Fibroblast of lung (primary cell): ENCODE measurements at regions not wholly inside any gene's neighbourhood (a gene's known extent, or its start where the extent isn't known, plus 50 kb on each side); places are given as distances from the start of the nearest gene placed in this dataset.

Source experiments
- EZH2 ChIP-seq: IDR thresholded peaks from 2 replicates; pipeline ENCODE4 v1.5.1; 2012; ENCODE audit warnings: low read length, control low read depth, mild to moderate bottlenecking; ENCODE audit errors: missing control alignments
- TF ChIP-seq, protein P1 (sequence below), 2 donors: IDR thresholded peaks in 1 of 2; conservative IDR thresholded peaks in 1 of 2; 1 replicate in 1 of 2; 2 replicates in 1 of 2; pipeline ENCODE4 v1.5.1; 2011 to 2012; ENCODE audit warnings: low read length in 2 of 2, control low read depth in 1 of 2, inconsistent platforms in 1 of 2, low read depth in 1 of 2, mild to moderate bottlenecking in 1 of 2

DNA sequence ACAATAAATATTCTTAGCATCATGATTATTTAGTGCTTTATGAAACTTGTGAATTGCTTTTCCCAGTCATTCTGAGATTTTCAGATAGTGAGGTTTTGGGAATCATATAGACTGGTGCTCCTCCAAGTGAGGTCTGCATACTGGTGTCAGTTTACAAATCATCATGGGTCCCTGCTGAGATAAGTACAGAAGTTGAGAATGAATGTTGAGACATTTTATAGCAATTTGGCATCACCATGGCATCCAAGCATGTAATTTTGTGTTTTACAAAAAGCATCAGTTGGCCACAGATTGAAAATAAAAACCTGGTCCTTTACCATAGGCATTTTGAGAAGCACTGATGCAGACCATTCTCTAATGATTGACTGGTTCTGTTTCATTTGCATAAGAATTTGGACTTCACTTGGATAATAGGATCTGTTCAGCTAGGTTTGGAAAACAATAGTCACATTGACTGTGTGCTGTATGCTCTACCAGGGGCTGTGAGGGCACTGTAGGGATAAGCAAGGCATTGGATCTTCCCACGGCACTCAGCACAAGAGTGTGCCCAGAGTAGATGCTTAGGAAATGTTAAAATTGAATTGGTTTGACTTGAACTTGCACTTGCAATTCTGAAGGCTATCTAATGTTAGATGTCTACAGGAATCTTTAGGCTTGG lies 79.0 kb upstream of the JUN start:
- TF ChIP-seq, protein P1, sequence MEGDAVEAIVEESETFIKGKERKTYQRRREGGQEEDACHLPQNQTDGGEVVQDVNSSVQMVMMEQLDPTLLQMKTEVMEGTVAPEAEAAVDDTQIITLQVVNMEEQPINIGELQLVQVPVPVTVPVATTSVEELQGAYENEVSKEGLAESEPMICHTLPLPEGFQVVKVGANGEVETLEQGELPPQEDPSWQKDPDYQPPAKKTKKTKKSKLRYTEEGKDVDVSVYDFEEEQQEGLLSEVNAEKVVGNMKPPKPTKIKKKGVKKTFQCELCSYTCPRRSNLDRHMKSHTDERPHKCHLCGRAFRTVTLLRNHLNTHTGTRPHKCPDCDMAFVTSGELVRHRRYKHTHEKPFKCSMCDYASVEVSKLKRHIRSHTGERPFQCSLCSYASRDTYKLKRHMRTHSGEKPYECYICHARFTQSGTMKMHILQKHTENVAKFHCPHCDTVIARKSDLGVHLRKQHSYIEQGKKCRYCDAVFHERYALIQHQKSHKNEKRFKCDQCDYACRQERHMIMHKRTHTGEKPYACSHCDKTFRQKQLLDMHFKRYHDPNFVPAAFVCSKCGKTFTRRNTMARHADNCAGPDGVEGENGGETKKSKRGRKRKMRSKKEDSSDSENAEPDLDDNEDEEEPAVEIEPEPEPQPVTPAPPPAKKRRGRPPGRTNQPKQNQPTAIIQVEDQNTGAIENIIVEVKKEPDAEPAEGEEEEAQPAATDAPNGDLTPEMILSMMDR (conservative IDR thresholded peaks at IDR 0.05 in 1 of 2, IDR thresholded peaks at IDR 0.05 in 1 of 2; ENCODE audit: low read depth in 1 of 2, low read length in 2 of 2) = no peak
- no peak for TF ChIP-seq EZH2
